Aorta (tissue), 5 donors: ENCODE measurements at regions not wholly inside any gene's neighbourhood (a gene's known extent, or its start where the extent isn't known, plus 50 kb on each side); places are given as distances from the start of the nearest gene placed in this dataset.
"Not testable (repeated sequence)": the region's sequence is repeated elsewhere in the genome, so short reads cannot be mapped to it uniquely, and the experiment has no call there.

ENCODE experiments used
- ATAC-seq: fragments of 200-7000 bp; cut with Tn5 transposase; one replicate; pipeline ENCODE4 v1.9.1; 2022; ENCODE audit warnings: moderate library complexity; ENCODE audit not compliant: low FRiP score
- DNase-seq, 2 donors: peaks; one replicate each; pipeline ENCODE4 v3.0.0-alpha.2; 2020
- H3K27ac ChIP-seq, 2 donors: one replicate each; pipeline ENCODE4 v1.5.1; 2013; ENCODE audit warnings: low read length in 2 of 2, mild to moderate bottlenecking in 2 of 2, moderate library complexity in 2 of 2, control low read depth in 1 of 2, inconsistent platforms in 1 of 2, low read depth in 1 of 2
- H3K27me3 ChIP-seq, 2 donors: one replicate each; pipeline ENCODE4 v1.6.1; 2013; ENCODE audit warnings: control low read depth in 1 of 2, low read length in 1 of 2, mild to moderate bottlenecking in 1 of 2, moderate library complexity in 1 of 2; ENCODE audit not compliant: insufficient read depth in 2 of 2, control insufficient read depth in 1 of 2
- H3K36me3 ChIP-seq, 2 donors: one replicate each; pipeline ENCODE4 v1.6.1; 2013; ENCODE audit warnings: control low read depth in 1 of 2, low read length in 1 of 2, mild to moderate bottlenecking in 1 of 2; ENCODE audit not compliant: insufficient read depth in 2 of 2, control insufficient read depth in 1 of 2
- H3K4me1 ChIP-seq, 2 donors: one replicate each; pipeline ENCODE4 v1.6.1; 2013; ENCODE audit warnings: low read length in 2 of 2, control low read depth in 1 of 2, mild to moderate bottlenecking in 1 of 2, moderate library complexity in 1 of 2; ENCODE audit not compliant: insufficient read depth in 2 of 2, control insufficient read depth in 1 of 2
- H3K4me3 ChIP-seq, 2 donors: one replicate each; pipeline ENCODE4 v1.5.1; 2013; ENCODE audit warnings: low read length in 2 of 2, control low read depth in 1 of 2, mild to moderate bottlenecking in 1 of 2
- H3K9me3 ChIP-seq: one replicate; pipeline ENCODE4 v1.6.1; 2013; ENCODE audit warnings: mild to moderate bottlenecking, low read length; ENCODE audit not compliant: control insufficient read depth
- WGBS, 2 donors: extraction: QIAGEN DNeasy Blood & Tissue Kit; methylation state at CpG; one replicate each; pipeline ENCODE4 v1.1.7; 2013; 5-methylcytosine and 5-hydroxymethylcytosine counted together
- intact Hi-C, 2 donors: fragments of 100-400 bp; cut with DNase I; formaldehyde crosslinking; loops; one replicate each; pipeline versions ENCODE4 v1.14.2 to v1.15.0; 2022
- donor health status: healthy with polysubstance abuse.
- donor health status: Bipolar disorder and iron deficiency.
- donor health status: DM: no; HTN: no; CAD: no.
- donor health status: DM: no; HTN: no; CAD: no.
- donor health status: DM: yes; HTN: yes; CAD: no.

DNA sequence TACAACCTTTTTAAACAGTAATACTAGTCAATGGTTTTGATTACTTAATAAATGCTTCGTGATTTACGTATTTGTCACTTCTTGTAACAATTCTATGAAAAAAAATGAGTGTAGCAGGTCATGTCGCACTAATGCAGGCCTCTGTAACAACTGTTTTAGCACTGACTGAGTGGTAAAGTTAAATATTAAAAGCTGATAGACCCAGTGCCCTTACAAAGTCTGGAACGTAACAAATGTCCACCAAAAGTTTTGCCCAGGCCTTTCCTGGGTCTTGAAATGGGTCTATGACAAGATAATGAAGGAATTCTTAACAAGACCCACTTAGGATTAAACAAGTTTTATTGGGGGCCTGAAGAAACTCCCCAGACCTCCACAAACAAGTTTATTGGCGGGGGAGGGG is 304.6 kb upstream of the DEPDC1 start:
- Histone ChIP-seq H3K4me3 (no peak overlapping the region), H3K4me1 (no peaks in the 10 kb centered on the region), H3K27me3 (no peaks in the 10 kb centered on the region), H3K9me3 (no peaks in the 10 kb centered on the region), H3K27ac (no peak overlapping the region), H3K36me3 (no peaks in the 10 kb centered on the region)
- ATAC-seq (no peak), DNase-seq (no peak)
- 76 to 87% methylated on average over 5 of the region's 5 CpGs for WGBS, 2 donors
- intact Hi-C loops: no loop called here

GRCh38 chr1:68805097-68805641 is 308.3 kb upstream of the DEPDC1 start:
- Histone ChIP-seq H3K4me3 (no peak overlapping the region), H3K4me1 (no peaks in the 10 kb centered on the region), H3K36me3 (no peaks in the 10 kb centered on the region), H3K27me3 (no peaks in the 10 kb centered on the region), H3K27ac (no peak overlapping the region), H3K9me3 (no peaks in the 10 kb centered on the region)
- no peak for DNase-seq
- intact Hi-C loops: no loop called here
- no peak for ATAC-seq
- 88 to 95% methylated on average over 2 of the region's 2 CpGs for WGBS, 2 donors

GRCh38 chr1:68808351-68808750 is 311.5 kb upstream of the DEPDC1 start:
- no peaks in the 10 kb centered on the region for H3K36me3 ChIP-seq
- DNase-seq (peak in 1 of 2 donors; percentile 39), ATAC-seq (peak; percentile 44)
- WGBS, 2 donors: 9 to 37% methylated on average over 1 of the region's 1 CpG
- intact Hi-C loops: no loop called here
- no peaks in the 10 kb centered on the region for H3K27me3 ChIP-seq
- H3K27ac ChIP-seq: no peak overlapping the region
- no peaks in the 10 kb centered on the region for H3K9me3 ChIP-seq
- H3K4me1 ChIP-seq: no peaks in the 10 kb centered on the region
- no peak overlapping the region for H3K4me3 ChIP-seq

DNA sequence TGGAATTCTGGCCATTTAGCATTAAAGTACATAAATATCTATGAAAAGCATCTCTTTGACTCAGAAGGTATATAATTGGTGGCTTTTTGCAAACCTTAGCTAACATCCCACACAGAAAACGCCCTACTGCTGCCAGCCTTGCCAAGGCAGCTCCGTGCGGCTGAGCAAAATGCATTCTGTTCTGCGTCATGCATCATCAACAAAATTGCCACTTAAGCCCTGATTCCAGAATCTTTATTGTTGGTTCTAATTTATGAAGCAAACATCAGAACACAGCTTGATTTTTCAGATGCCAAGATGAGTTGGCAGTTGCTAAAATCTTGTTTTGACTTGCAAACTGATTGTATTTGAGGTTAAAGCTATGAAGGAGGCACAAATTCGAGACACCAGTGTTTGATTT is 314.9 kb upstream of the DEPDC1 start:
- 80 to 85% methylated on average over 5 of the region's 5 CpGs for whole genome bisulfite sequencing, 2 donors
- no peak overlapping the region for H3K4me3 ChIP-seq
- DNase-seq: no peak
- no peaks in the 10 kb centered on the region for H3K36me3 ChIP-seq
- no peak for ATAC-seq
- no peaks in the 10 kb centered on the region for H3K4me1 ChIP-seq
- no peak overlapping the region for H3K27ac ChIP-seq
- intact Hi-C loops: no loop called here
- no peaks in the 10 kb centered on the region for H3K9me3 ChIP-seq
- no peaks in the 10 kb centered on the region for H3K27me3 ChIP-seq

DNA sequence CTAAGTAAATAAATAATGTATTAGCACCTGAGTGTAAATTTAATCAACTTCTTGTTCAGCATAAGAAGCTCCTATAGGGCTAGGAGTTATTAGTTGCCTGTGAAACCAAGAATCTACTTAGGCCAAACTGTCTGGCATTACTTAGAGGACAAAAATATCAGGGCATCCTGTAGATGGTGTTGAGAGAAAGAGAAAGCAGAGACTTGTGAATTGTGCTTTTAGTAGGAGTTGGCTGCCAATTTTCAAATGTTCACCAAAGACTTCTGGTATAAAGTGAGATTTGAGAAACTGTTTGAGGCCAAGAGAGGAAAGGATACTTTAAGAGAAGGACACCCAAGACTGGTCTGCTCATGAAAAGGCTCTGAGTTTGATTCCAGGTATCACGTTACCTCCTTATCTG is 315.5 kb upstream of the DEPDC1 start:
- intact Hi-C loops: no loop called here
- Histone ChIP-seq H3K27me3 (no peaks in the 10 kb centered on the region), H3K36me3 (no peaks in the 10 kb centered on the region), H3K4me3 (no peak overlapping the region), H3K9me3 (no peaks in the 10 kb centered on the region), H3K27ac (no peak overlapping the region), H3K4me1 (no peaks in the 10 kb centered on the region)
- WGBS, 2 donors: 68 to 69% methylated on average over 1 of the region's 1 CpG
- ATAC-seq (no peak), DNase-seq (no peak)

GRCh38 chr1:68814067-68814466 is 317.2 kb upstream of the DEPDC1 start:
- intact Hi-C loops: no loop called here
- H3K9me3 ChIP-seq: no peaks in the 10 kb centered on the region
- no peaks in the 10 kb centered on the region for H3K36me3 ChIP-seq
- no peak overlapping the region for H3K4me3 ChIP-seq
- H3K4me1 ChIP-seq: no peaks in the 10 kb centered on the region
- DNase-seq (no peak), ATAC-seq (no peak)
- 85% methylated on average over 2 of the region's 2 CpGs for WGBS, 2 donors
- no peaks in the 10 kb centered on the region for H3K27me3 ChIP-seq
- no peak overlapping the region for H3K27ac ChIP-seq

- intact Hi-C loops: no loop called here
- Histone ChIP-seq H3K9me3 (no peaks in the 10 kb centered on the region), H3K27ac (no peak overlapping the region), H3K36me3 (no peaks in the 10 kb centered on the region), H3K27me3 (no peaks in the 10 kb centered on the region), H3K4me3 (no peak overlapping the region), H3K4me1 (no peaks in the 10 kb centered on the region)
- no peak for ATAC-seq
- no peak for DNase-seq
- WGBS, 2 donors: 63 to 91% methylated on average over 1 of the region's 1 CpG
Measured at GRCh38 chr1:68815632-68816031, 318.8 kb upstream of the DEPDC1 start.

GRCh38 chr1:68817505-68818210 is 320.8 kb upstream of the DEPDC1 start:
- H3K4me1 ChIP-seq, intact Hi-C loops, H3K27ac ChIP-seq, H3K27me3 ChIP-seq, H3K4me3 ChIP-seq, DNase-seq, H3K9me3 ChIP-seq, H3K36me3 ChIP-seq, ATAC-seq: not testable (repeated sequence)
- WGBS, 2 donors: 94% methylated on average over 45 to 49 of the region's 49 CpGs

DNA sequence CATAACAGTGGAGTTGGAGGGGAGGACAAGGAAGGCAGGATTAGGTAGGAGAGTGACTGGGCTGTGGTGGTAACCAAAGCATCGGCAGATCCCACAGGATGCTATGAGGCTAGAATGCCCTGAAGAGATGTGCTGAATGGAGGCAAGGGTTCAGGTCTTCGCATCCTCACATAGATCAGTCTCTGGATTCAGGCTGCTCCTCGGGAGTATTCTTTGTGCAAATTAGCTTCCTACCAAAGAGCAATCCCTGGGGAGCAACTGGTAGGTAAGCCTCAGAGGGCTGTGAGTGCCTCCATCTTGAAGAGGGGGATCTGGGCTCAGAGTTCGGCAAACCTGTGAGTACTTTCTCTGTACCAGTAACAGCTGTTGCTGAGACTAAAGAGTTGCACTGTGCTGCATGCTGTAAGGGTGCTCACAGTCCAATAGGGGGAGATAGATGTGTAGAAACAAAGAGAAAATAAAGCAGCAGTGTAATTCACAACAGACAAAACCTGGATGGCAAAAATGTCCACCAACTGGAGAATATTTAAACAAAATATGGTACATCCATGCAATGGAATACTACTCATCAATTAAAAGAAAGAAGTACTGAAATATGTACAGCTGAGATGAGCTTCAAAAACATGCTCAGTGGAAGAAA is 322.4 kb upstream of the DEPDC1 start:
- Histone ChIP-seq H3K36me3 (no peaks in the 10 kb centered on the region), H3K27ac (no peak overlapping the region), H3K27me3 (no peaks in the 10 kb centered on the region), H3K4me3 (no peak overlapping the region), H3K4me1 (no peaks in the 10 kb centered on the region), H3K9me3 (no peaks in the 10 kb centered on the region)
- intact Hi-C loops: no loop called here
- no peak for DNase-seq
- ATAC-seq: peak; percentile 50
- WGBS, 2 donors: 78 to 85% methylated on average over 4 of the region's 4 CpGs
